GM12878 (cell line): ENCODE measurements at regions not wholly inside any gene's neighbourhood (a gene's known extent, or its start where the extent isn't known, plus 50 kb on each side); places are given as distances from the start of the nearest gene placed in this dataset.
A peak's percentile ranks its signal among the peaks of the same experiment; 100 is the strongest.

Experiments
- ATAC-seq: fragments of 200-7000 bp; cut with Tn5 transposase; 3 replicates; pipeline ENCODE4 v1.9.1; 2020; ENCODE audit warnings: mild to moderate bottlenecking, moderate library complexity
- BruUV-seq: library from RNA; stranded (reverse); fragments of 400-500 nt; replicated peaks from 2 replicates; lab custom pipeline; 2021; lab: Mats Ljungman, UMichigan
- CTCF ChIA-PET: fragments of 300-600 bp; sonication (Branson Sonifier 250); formaldehyde crosslinking; extraction: SDS; loops from one replicate; lab custom pipeline; 2021; ENCODE audit warnings: inconsistent platforms; lab: Yijun Ruan, JAX
- POLR2A ChIA-PET: fragments of 350-600 bp; formaldehyde crosslinking; extraction: SDS; loops from one replicate; lab custom pipeline; 2021; ENCODE audit warnings: inconsistent platforms; lab: Charles Lee
- RAD21 ChIA-PET: fragments of 300-600 bp; sonication (Branson Sonifier 250); formaldehyde crosslinking; loops from one replicate; lab custom pipeline; 2023; ENCODE audit warnings: antibody characterized with exemption; ENCODE audit not compliant: unreplicated experiment; lab: Charles Lee
- SMC1A ChIA-PET: fragments of 300-600 bp; sonication (Branson Sonifier 250); formaldehyde crosslinking; loops from one replicate; lab custom pipeline; 2023; ENCODE audit not compliant: unreplicated experiment, uncharacterized antibody; lab: Charles Lee
- DNase-seq: peaks from one replicate; pipeline ENCODE4 v3.0.0-alpha.2; 2011; ENCODE audit warnings: low read depth, low spot score
- FAIRE-seq: peaks from 3 replicates; lab custom pipeline; 2011; peaks lifted over from hg19 to GRCh38; lab: Jason Lieb, UNC
- H2AFZ ChIP-seq: 2 replicates; pipeline ENCODE4 v1.6.0; 2011; ENCODE audit warnings: low read depth, low read length, control low read depth; ENCODE audit not compliant: control insufficient read depth
- H3K27ac ChIP-seq: 2 replicates; pipeline ENCODE4 v1.5.1; 2011; ENCODE audit warnings: control low read depth; ENCODE audit not compliant: control insufficient read depth, insufficient read depth
- H3K27me3 ChIP-seq, 2 experiments: replicated peaks in 1 of 2; 2 replicates each; pipeline versions ENCODE4 v1.6.0 to v1.6.1; 2011; ENCODE audit warnings: low read length in 1 of 2; ENCODE audit not compliant: control insufficient read depth in 2 of 2, insufficient read depth in 2 of 2
- H3K36me3 ChIP-seq, 2 experiments: 2 replicates each; pipeline ENCODE4 v1.5.1; 2011; ENCODE audit warnings: low read length in 1 of 2; ENCODE audit not compliant: control insufficient read depth in 2 of 2, insufficient read depth in 2 of 2
- H3K4me1 ChIP-seq: 2 replicates; pipeline ENCODE4 v1.6.1; 2011; ENCODE audit warnings: mild to moderate bottlenecking, low read length, moderate library complexity, mixed read lengths; ENCODE audit not compliant: control insufficient read depth, insufficient read depth
- H3K4me2 ChIP-seq: 2 replicates; pipeline ENCODE4 v1.6.0; 2011; ENCODE audit warnings: control low read depth; ENCODE audit not compliant: control insufficient read depth, insufficient read depth
- H3K4me3 ChIP-seq: fragments of 200-600 bp; sonication (generic); 2 replicates; pipeline ENCODE4 v1.5.1; 2016
- H3K79me2 ChIP-seq: 2 replicates; pipeline ENCODE4 v1.6.0; 2011; ENCODE audit warnings: low read length; ENCODE audit not compliant: control insufficient read depth, insufficient read depth
- H3K9ac ChIP-seq: 2 replicates; pipeline ENCODE4 v1.8.0; 2011; ENCODE audit warnings: low read length, control low read depth, mixed read lengths; ENCODE audit not compliant: control insufficient read depth, insufficient read depth
- H3K9me3 ChIP-seq: replicated peaks from 3 replicates; pipeline ENCODE4 v1.5.1; 2011; ENCODE audit warnings: mild to moderate bottlenecking, low read length; ENCODE audit not compliant: control insufficient read depth, insufficient read depth
- H4K20me1 ChIP-seq: 2 replicates; pipeline ENCODE4 v1.6.0; 2011; ENCODE audit not compliant: control insufficient read depth, insufficient read depth
- BACH1 ChIP-seq: fragments of 450-650 bp; IDR thresholded peaks from 2 replicates; pipeline ENCODE4 v1.6.1; 2017; ENCODE audit warnings: mild to moderate bottlenecking, borderline replicate concordance
- BHLHE40 ChIP-seq, 2 experiments: fragments of 450-650 bp in 1 of 2; IDR thresholded peaks; 2 replicates each; pipeline ENCODE4 v1.6.1; 2011 to 2017; ENCODE audit warnings: low read depth in 2 of 2, borderline replicate concordance in 1 of 2, improper control_type of control experiment in 1 of 2, low read length in 1 of 2, mild to moderate bottlenecking in 1 of 2
- HDGF ChIP-seq: fragments of 450-650 bp; IDR thresholded peaks from 2 replicates; pipeline ENCODE4 v1.6.1; 2016; ENCODE audit warnings: antibody characterized with exemption
- LARP7 ChIP-seq: fragments of 450-650 bp; IDR thresholded peaks from 2 replicates; pipeline ENCODE4 v1.6.1; 2017; ENCODE audit warnings: mild to moderate bottlenecking
- NRF1 ChIP-seq: conservative IDR thresholded peaks from 2 replicates; pipeline ENCODE4 v1.6.1; 2011; ENCODE audit warnings: mild to moderate bottlenecking, low read depth, low read length, improper control_type of control experiment
- PAX8 ChIP-seq: fragments of 450-650 bp; IDR thresholded peaks from 2 replicates; pipeline ENCODE4 v1.6.1; 2017; ENCODE audit warnings: mild to moderate bottlenecking, moderate library complexity
- PML ChIP-seq: IDR thresholded peaks from 2 replicates; pipeline ENCODE4 v1.6.1; 2012; ENCODE audit warnings: low read length, inconsistent platforms
- POLR2AphosphoS5 ChIP-seq: IDR thresholded peaks from 2 replicates; pipeline ENCODE4 v1.6.1; 2011; ENCODE audit warnings: mild to moderate bottlenecking, low read length, inconsistent platforms
- SUPT20H ChIP-seq: IDR thresholded peaks from 2 replicates; pipeline ENCODE4 v1.6.1; 2011; ENCODE audit warnings: low read depth, mild to moderate bottlenecking, low read length, moderate library complexity, borderline replicate concordance; ENCODE audit not compliant: control insufficient read depth
- SUZ12 ChIP-seq: fragments of 200-600 bp; sonication (generic); IDR thresholded peaks from one replicate; pipeline ENCODE4 v1.6.1; 2018; ENCODE audit warnings: antibody characterized with exemption, mild to moderate bottlenecking; ENCODE audit not compliant: unreplicated experiment
- TARDBP ChIP-seq: IDR thresholded peaks from 2 replicates; pipeline ENCODE4 v1.6.1; 2016; ENCODE audit warnings: borderline replicate concordance
- USF1 ChIP-seq: IDR thresholded peaks from 2 replicates; pipeline ENCODE4 v1.6.1; 2011; ENCODE audit warnings: borderline replicate concordance, low read depth, mild to moderate bottlenecking, moderate library complexity, mixed read lengths, low read length; ENCODE audit not compliant: insufficient read depth; ENCODE audit errors: extremely low read length
- YY1 ChIP-seq: IDR thresholded peaks from 2 replicates; pipeline ENCODE4 v1.6.1; 2011; ENCODE audit warnings: low read depth, mild to moderate bottlenecking, low read length
- ZBED1 ChIP-seq: IDR thresholded peaks from 2 replicates; pipeline ENCODE4 v1.6.1; 2016; ENCODE audit warnings: borderline replicate concordance
- ZNF207 ChIP-seq: fragments of 450-650 bp; IDR thresholded peaks from 2 replicates; pipeline ENCODE4 v1.6.1; 2014; ENCODE audit warnings: antibody characterized with exemption, mild to moderate bottlenecking, borderline replicate concordance
- ZNF622 ChIP-seq: fragments of 450-650 bp; IDR thresholded peaks from 2 replicates; pipeline ENCODE4 v1.6.1; 2017; ENCODE audit warnings: mild to moderate bottlenecking, inconsistent platforms
- WGBS: methylation state at CpG from one replicate; pipeline ENCODE4 v1.1.6; 2016; ENCODE audit warnings: low lambda C conversion rate; ENCODE audit not compliant: insufficient replicate concordance, insufficient coverage; ENCODE audit errors: missing lambda C conversion rate; 5-methylcytosine and 5-hydroxymethylcytosine counted together
- in situ Hi-C: fragments of 300-500 bp; cut with MboI; formaldehyde crosslinking; loops from 9 replicates; pipeline ENCODE4 v1.14.3; 2018; ENCODE audit warnings: mixed read lengths
- intact Hi-C: fragments of 100-400 bp; cut with micrococcal nuclease; formaldehyde crosslinking; loops from one replicate; pipeline ENCODE4 v1.14.2; 2022; ENCODE audit not compliant: unreplicated experiment
- TF ChIP-seq, protein P1 (sequence below): IDR thresholded peaks from 2 replicates; pipeline ENCODE4 v1.6.1; 2011; ENCODE audit warnings: low read depth, low read length, improper control_type of control experiment, borderline replicate concordance

DNA sequence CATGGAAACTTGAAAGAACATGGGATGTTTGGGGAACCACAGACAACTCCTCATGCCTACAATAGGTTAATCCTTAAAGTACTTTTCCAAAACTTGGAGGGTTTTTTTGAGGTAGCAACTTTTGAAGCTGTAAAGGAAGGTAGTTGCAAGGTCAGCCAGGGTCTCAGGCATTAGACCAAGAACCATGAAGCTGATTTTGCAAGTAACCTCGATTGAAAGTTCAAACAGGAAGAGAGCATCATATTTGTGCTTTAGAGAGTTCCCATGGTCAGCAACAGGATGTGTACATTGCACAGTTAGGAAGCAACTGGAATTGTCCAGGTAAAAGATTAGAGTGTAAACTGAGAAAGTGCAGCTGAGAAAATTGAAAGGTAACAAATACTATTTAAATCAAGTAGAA lies 199.8 kb upstream of the NR2F2 start:
- WGBS = 0% methylated on average over 1 of the region's 1 CpG
- CTCF ChIA-PET = interaction anchor here (0.8 to 1.6 kb wide), 3 partner anchors 12 to 17 kb away, joined by 3 read pairs; no protein-coding TSS in a partner anchor
- Histone ChIP-seq H3K4me2 (no peak overlapping the region), H2AFZ (peak overlapping the region; percentile 6; the same call in 1 of the 2 replicates), H4K20me1 (no peaks in the 10 kb centered on the region), H3K79me2 (no peaks in the 10 kb centered on the region), H3K36me3 (no peaks in the 10 kb centered on the region)
- SMC1A ChIA-PET = interaction anchor here (1.6 kb wide), 1 partner anchor 12 kb away, joined by 5 read pairs; no protein-coding TSS in a partner anchor
- peak; percentile 30; the same call in 1 of the 3 replicates for ATAC-seq
- peak; percentile 64 for FAIRE-seq
- intact Hi-C loops = loop anchor here (5.0 kb wide), 1 partner anchor 202 kb away; the partner anchor contains the start of gene NR2F2
- TF ChIP-seq HDGF (no peak), SUPT20H (no peak), ZBED1 (no peak)
- TF ChIP-seq, all 136 proteins: peak for 0
- Histone ChIP-seq H3K27ac (no peak overlapping the region), H3K9ac (no peak overlapping the region), H3K27me3 (no peaks in the 10 kb centered on the region), H3K4me3 (no peak overlapping the region), H3K9me3 (no peaks in the 10 kb centered on the region; the same call in 2 of the 3 replicates), H3K4me1 (peaks cover 6% of the 10 kb centered on the region; the same call in 1 of the 2 replicates)
- POLR2A ChIA-PET = no interaction called here
- no TSS peak for BruUV-seq
- DNase-seq = no peak
- RAD21 ChIA-PET = no interaction called here
- in situ Hi-C loops = no loop called here

GRCh38 chr15:96132126-96132525 lies 198.4 kb upstream of the NR2F2 start:
- H3K9me3 ChIP-seq = no peaks in the 10 kb centered on the region; the same call in 2 of the 3 replicates
- peaks cover 6% of the 10 kb centered on the region; the same call in 1 of the 2 replicates for H3K4me1 ChIP-seq
- RAD21 ChIA-PET = interaction anchor here (0.5 kb wide), 1 partner anchor 71 kb away, joined by 3 read pairs; no protein-coding TSS in a partner anchor
- H3K79me2 ChIP-seq = no peaks in the 10 kb centered on the region
- intact Hi-C loops = loop anchor here (5.0 kb wide), 1 partner anchor 200 kb away; the partner anchor contains the start of gene NR2F2
- H3K27me3 ChIP-seq = no peaks in the 10 kb centered on the region
- ATAC-seq (no peak), DNase-seq (no peak), FAIRE-seq (no peak)
- no peaks in the 10 kb centered on the region for H3K36me3 ChIP-seq
- in situ Hi-C loops = no loop called here
- WGBS = 38% methylated on average over 1 of the region's 1 CpG
- POLR2A ChIA-PET = no interaction called here
- CTCF ChIA-PET = interaction anchor here (1.3 to 1.6 kb wide), 2 partner anchors 8 to 13 kb away, joined by 3 read pairs; no protein-coding TSS in a partner anchor
- no peak overlapping the region; the same call in 1 of the 2 replicates for H2AFZ ChIP-seq
- no peak overlapping the region for H3K9ac ChIP-seq
- BruUV-seq = no TSS peak
- no peaks in the 10 kb centered on the region for H4K20me1 ChIP-seq
- H3K27ac ChIP-seq = no peak overlapping the region
- H3K4me3 ChIP-seq = no peak overlapping the region
- H3K4me2 ChIP-seq = no peak overlapping the region
- SMC1A ChIA-PET = interaction anchor here (0.8 kb wide), 1 partner anchor 86 kb away, joined by 3 read pairs; no protein-coding TSS in a partner anchor
- no peak for TF ChIP-seq BACH1
- no peak for TF ChIP-seq YY1
- no peak for TF ChIP-seq PAX8
- TF ChIP-seq PML = no peak
- no peak for TF ChIP-seq TARDBP
- no peak for TF ChIP-seq POLR2AphosphoS5
- TF ChIP-seq NRF1 = no peak
- no peak for TF ChIP-seq BHLHE40 (IDR thresholded peaks at IDR 0.05; ENCODE audit: borderline replicate concordance in 1 of 2, low read depth in 2 of 2, low read length in 1 of 2)
- TF ChIP-seq ZNF207 = no peak
- TF ChIP-seq, protein P1, sequence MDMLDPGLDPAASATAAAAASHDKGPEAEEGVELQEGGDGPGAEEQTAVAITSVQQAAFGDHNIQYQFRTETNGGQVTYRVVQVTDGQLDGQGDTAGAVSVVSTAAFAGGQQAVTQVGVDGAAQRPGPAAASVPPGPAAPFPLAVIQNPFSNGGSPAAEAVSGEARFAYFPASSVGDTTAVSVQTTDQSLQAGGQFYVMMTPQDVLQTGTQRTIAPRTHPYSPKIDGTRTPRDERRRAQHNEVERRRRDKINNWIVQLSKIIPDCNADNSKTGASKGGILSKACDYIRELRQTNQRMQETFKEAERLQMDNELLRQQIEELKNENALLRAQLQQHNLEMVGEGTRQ = no peak
- no peak for TF ChIP-seq SUZ12
- no peak for TF ChIP-seq USF1
- TF ChIP-seq ZNF622 = no peak
- TF ChIP-seq LARP7 = no peak
